HG03469 (cell line): ENCODE measurements at regions not wholly inside any gene's neighbourhood (a gene's known extent, or its start where the extent isn't known, plus 50 kb on each side); places are given as distances from the start of the nearest gene placed in this dataset.
A peak's percentile ranks its signal among the peaks of the same experiment; 100 is the strongest.

Source experiments
- ATAC-seq: cut with Tn5 transposase; IDR thresholded peaks from one replicate; pipeline ENCODE4 v1.9.1; 2021; ENCODE audit warnings: mild to moderate bottlenecking, moderate library complexity, moderate number of reproducible peaks; ENCODE audit not compliant: unreplicated experiment

DNA sequence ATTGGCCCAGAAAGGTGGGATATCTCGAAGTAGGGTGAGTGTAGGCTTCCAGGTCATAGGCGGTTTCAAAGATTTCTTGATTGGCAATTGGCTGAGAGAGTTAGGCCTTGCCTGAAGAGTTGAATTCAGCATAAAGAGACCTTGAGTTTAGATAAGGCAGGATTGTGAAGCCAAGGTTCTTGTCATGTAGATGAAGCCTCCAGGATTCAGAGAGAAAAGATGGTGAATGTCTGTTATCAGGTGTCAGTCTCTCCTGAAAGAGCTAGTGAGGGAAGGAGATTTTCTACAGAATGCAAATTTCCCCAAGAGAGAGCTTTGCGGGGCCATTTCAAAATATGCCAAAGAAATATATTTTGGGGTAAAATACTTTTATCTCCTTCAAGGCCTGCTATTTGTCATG is 217.0 kb upstream of the TLE3 start:
- ATAC-seq: no peak

GRCh38 chr15:70314018-70314354 is 216.3 kb upstream of the TLE3 start:
- no peak for ATAC-seq

DNA sequence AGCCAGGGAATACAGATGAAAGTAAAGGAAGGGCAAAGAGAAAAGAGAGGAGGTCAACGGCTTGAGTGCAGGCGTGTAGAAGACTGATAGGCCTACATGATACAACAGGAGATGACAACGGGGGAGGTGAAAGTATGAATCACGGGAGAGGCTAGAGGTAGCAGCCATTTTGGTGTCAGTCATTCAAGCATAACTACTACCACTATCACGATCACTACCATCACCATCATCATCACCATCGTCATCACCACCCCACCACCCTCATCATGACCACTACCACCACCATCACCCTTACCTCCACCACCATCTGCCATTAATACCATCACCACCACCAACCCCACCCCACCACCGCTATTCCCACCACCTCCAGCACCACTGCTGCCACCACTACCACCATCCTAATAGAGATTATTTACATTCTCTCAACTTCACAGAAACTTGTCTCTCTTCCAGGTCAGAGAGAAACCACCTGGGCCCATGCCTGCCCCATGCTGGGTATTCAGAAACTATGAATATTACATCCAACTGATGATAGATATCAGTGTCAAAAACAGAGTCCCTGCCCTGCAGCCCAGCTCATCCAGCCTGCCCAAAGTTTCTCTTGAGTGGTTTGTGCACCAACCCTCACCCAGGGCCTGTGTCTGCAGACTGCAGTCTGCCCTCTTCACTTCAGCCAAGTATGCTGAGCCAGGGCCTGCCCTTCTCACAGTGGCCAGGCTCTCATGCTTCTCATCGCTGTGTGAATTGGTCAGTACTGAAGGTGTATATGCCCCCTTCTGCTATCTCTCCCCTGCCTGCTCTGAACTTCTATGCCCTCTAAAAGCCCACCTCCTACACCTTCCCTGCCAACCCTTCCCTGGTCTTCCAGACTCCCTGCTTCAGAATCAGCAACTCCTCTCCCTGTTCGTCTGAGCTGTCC is 215.6 kb upstream of the TLE3 start:
- no peak for ATAC-seq

- ATAC-seq: no peak
These were observed 214.1 kb upstream of the TLE3 start for GRCh38 chr15:70311821-70312220.

DNA sequence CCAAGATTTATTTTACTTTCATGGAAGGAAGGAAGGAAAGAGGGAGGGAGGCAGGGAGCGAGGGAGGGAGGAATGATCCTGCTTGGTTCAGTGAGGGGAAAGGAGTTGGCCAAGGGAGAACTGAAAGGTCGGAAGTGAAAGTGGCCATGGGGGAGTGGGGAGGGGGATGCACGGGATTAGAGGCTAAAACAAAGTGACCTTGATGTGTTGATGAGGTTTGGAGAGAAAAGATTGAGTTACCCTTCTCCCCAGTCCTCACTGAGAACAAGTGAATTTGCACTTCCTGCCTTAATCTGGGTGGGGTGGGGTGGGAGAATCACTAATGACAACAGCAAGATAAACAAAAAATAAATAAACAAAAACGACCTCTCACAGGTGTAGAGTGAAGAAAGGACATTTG is 212.0 kb upstream of the TLE3 start:
- ATAC-seq: no peak

- no peak for ATAC-seq
These were observed 211.2 kb upstream of the TLE3 start for GRCh38 chr15:70308735-70309434.

GRCh38 chr15:70308011-70308734 is 210.5 kb upstream of the TLE3 start:
- ATAC-seq: no peak

DNA sequence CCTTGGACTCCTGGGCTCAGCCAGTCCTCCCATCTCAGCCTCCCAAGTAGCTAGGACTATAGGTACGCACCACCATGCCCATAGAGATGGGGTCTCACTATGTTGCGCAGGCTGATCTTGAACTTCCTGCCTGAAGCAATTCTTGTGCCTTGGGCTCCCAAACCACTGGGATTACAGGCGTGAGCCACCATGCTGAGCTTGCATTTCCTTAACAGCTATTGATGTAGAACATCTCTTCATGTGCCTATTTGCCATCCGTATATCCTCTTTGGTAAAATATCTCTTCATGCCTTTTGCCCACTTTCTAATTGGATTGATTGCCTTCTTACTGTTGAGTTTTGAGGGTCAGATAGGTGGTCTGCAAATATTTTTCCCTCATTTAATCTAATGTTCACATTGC is 208.9 kb upstream of the TLE3 start:
- ATAC-seq: no peak

GRCh38 chr15:70306081-70306480 is 208.4 kb upstream of the TLE3 start:
- no peak for ATAC-seq

DNA sequence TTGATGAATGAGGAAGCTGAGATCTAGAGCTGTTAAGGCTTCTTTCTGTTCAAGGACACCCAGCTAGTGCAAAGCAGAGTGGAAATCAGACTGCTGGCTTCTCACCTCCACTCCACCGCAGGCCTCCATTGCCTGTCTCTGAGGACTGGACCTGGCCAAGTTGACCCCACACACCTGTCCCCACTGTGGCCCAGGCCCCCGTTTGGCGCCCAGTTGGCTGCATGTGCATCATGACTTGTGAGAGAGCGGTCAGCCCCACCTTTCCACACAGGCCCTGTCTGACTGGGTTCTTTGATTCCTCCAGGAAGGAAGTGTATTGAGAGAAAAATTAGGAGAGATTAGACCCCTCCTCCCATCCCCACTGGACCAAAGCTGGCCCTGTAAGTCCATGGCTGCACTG is 206.3 kb upstream of the TLE3 start:
- ATAC-seq: no peak

DNA sequence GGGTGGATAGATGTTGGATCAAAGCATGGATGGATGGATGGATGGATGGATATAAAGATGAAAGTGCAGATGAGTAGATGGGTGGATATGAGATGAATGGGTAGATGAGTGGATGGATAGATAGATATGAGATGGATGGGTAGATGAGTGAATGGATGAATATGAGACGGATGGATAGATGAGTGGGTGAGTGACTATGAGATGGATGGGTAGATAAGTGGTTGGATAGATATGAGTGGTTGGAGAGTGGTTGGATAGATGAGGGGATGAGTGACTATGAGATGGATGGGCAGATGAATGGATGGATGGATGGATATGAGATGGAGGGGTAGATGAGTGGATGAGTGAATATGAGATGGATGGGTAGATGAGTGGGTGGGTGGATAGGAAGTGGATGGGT is 204.6 kb upstream of the TLE3 start:
- no peak for ATAC-seq

DNA sequence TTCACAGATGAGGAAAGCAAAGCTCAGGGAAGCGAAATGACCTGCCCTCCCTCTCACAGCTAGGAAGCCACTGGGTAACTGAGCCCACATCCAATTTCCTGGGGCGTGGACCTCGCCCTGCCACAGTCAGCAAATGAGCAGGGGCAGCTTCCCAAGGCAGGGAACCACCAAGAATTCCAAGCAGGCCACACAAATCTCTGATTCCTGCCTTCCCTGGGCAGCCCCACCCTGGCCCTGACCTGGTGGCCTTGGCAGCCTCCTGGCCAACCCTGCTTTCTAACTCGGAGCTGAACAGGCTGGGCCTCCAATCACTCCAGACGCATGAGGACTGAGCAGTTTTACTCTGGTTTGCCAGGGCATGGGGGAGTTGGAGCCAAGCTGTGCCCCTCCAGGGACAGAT is 203.7 kb upstream of the TLE3 start:
- ATAC-seq: no peak

DNA sequence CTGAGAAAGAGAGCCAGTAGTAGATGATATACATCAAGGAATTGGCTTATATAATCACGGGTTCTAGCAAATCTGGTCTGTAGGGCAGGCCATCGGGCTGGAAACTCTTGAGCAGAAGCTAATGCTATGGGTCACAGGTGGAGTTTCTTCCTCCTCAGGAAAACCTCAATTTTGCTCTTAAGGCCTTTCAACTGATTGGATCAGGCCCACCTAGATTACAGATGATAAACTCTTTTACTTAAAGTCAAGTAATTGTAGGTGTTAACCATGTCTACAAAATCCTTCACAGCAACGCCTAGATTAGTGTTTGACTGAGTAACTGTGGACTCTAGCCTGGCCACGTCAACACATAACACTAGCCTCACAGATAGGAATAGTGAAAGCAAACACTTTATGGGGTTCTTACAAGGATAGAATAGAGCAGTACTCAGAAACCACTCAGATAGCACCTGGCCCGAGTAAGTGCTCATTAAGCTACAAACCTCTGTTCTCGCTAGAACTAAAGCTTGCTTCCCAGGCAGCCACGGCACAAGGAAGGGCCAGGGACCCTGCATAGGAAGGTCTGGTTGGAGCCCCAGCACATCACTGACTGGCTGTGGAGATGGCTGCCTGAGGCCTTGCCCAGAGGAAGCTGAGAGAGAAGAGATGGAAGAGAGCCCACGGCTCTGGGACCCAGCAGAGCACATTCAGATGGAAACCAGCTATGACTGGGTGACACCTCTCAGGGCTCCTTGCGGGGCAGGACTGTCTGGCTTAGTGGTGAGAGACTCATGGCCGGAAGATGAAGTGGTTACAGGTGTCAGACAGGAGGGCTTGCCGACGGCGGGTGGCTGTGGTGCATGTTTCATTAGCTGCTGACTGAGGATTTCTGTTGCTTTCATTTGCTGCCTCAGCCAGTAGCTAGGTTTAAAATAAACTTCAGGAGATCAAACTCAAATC is 202.5 kb upstream of the TLE3 start:
- ATAC-seq: peak; percentile 88

DNA sequence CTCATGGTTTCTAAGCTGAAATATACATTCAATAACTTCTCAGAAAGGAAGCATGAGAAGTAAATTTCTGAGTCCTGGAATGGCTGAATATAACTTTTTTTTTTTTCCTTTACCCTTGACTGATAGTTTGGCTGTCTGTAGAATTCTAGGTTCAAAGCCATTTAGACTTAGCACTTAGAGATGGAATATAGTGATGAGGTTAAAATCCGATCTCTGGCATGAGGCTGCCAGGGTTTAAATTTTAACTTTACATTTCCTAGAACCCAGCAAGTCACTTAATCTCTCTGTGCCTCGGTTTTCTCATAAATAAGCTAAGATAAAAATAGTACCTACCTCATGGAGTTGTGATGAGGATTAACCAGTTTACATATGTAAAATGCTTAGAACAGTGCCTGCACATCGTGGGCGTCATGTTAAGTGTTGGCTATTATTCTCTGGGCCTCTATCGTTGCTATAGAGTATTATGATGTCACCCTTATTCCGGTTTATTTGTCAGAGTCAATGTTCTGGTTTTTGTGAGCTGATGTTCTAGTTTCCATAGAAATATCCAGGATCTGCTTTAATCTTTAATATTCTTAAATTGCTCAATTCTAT is 199.8 kb upstream of the TLE3 start:
- no peak for ATAC-seq

DNA sequence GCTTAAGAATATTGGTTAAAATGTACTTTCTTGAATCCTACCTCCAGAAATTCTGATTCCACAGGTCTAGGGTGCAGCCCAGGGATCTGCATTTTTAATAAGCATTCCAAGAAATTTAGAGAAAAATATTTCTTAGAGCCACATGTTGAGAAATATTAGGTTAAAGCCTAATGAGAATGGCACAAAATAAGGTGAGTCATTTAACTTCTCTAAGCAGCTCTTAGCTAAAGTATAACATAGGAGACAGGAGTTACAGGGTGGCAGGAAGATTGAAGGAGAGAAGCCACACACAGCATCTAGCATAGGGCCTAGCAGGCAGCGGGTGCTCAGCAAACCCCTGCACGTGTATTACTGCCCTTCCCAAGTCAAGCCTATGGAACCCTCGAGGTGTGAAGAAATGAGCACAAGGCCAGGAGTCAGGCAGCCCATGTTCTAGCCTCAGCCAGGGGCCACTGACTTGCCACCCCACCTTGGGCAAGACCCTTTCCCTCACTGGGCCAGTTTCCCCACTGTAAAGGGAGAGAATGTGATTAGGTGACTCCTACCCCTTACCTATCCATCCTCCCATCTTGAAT is 197.1 kb upstream of the TLE3 start:
- no peak for ATAC-seq

- no peak for ATAC-seq
These were observed 196.1 kb upstream of the TLE3 start for GRCh38 chr15:70293591-70294470.

- ATAC-seq: no peak
These were observed 195.4 kb upstream of the TLE3 start for GRCh38 chr15:70293138-70293537.

DNA sequence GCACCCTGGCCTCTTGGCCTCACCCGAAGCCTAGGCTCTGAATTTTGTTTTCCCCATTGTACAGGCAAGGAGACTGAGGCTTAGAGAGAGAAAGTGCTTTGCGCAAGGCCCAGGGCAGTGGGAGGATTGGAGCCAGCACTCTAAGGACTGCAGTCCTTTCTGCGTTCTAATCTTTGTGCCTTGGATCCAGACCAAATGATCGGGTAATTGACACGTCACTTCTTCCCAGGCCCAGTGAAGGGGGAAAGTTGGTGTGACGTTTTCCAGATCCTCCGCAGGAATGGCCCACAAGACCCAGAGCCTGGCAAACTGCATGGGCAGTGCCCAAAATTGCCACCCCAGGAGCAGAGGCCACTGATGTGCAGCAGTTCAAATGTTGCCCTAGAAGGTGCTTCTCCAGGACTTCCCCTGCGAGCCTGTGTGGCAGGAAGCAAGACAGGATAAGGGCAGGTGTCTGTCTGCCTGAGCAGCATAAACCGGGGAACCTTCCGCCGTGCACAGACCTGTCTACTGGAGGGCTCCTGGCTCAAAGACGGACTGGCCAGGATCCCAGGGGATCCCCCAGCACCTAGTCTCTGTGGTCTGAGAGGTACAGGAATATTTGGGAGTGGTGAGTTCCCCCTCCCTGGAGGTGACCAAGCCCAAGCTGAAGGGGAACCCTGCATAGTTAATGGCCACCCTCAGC is 194.5 kb upstream of the TLE3 start:
- no peak for ATAC-seq
